Activated CD8-positive, alpha-beta memory T cell treated with anti-CD3 and anti-CD28 coated beads, Interleukin-2, amount 10 ng/mL, durations not matched to agents 7 days and 5 days (primary cell): ENCODE measurements at regions not wholly inside any gene's neighbourhood (a gene's known extent, or its start where the extent isn't known, plus 50 kb on each side); places are given as distances from the start of the nearest gene placed in this dataset.
A peak's percentile ranks its signal among the peaks of the same experiment; 100 is the strongest.

Experiments used
- ATAC-seq: fragments of 150-1000 bp; cut with Tn5 transposase; one replicate; pipeline ENCODE4 v1.10.0; 2021; ENCODE audit warnings: moderate library complexity
- CTCF ChIA-PET: fragments of 350-600 bp; sonication (Branson Sonifier 250); formaldehyde crosslinking; loops from one replicate; lab custom pipeline; 2021; ENCODE audit warnings: antibody characterized with exemption; lab: Charles Lee
- DNase-seq: peaks from one replicate; pipeline ENCODE4 v3.0.0-alpha.2; 2020
- H3K27ac Mint-ChIP-seq: one replicate; pipeline ENCODE4 v1.8.0; 2021; ENCODE audit warnings: mild to moderate bottlenecking, mixed read lengths
- H3K27me3 Mint-ChIP-seq: one replicate; pipeline ENCODE4 v1.8.0; 2021; ENCODE audit warnings: mixed read lengths
- H3K36me3 Mint-ChIP-seq: one replicate; pipeline ENCODE4 v1.8.0; 2021; ENCODE audit warnings: mild to moderate bottlenecking, mixed read lengths
- H3K4me1 Mint-ChIP-seq: one replicate; pipeline ENCODE4 v1.8.0; 2021; ENCODE audit warnings: mixed read lengths
- H3K4me3 Mint-ChIP-seq: one replicate; pipeline ENCODE4 v1.8.0; 2021; ENCODE audit warnings: mild to moderate bottlenecking, moderate library complexity, mixed read lengths
- H3K9me3 Mint-ChIP-seq: one replicate; pipeline ENCODE4 v1.8.0; 2022; ENCODE audit warnings: low read depth, mixed read lengths

DNA sequence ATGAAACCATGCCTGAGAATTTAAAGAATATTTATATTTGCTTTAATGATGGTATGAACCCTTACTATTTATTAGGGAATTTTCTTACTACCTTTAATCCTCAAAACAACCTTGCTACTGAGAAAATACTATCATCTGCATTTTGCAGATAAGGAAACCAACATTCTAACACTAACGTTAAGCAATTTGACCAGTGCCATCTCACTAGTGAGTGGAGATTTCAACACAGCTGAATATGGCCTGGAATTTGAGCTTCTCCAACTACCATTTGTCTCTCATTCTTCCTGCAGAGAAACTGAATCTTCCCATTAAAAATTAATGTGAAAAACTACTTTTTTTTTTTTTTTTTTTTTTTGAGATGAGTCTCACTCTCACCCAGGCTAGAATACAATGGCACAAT, 380.9 kb upstream of the SMIM31 start:
- CTCF ChIA-PET = no interaction called here
- Mint-ChIP-seq H3K27ac (no peak overlapping the region), H3K36me3 (no peaks in the 10 kb centered on the region), H3K4me3 (no peak overlapping the region), H3K27me3 (no peaks in the 10 kb centered on the region), H3K9me3 (peaks cover 2% of the 10 kb centered on the region), H3K4me1 (no peaks in the 10 kb centered on the region)
- ATAC-seq (no peak), DNase-seq (no peak)

DNA sequence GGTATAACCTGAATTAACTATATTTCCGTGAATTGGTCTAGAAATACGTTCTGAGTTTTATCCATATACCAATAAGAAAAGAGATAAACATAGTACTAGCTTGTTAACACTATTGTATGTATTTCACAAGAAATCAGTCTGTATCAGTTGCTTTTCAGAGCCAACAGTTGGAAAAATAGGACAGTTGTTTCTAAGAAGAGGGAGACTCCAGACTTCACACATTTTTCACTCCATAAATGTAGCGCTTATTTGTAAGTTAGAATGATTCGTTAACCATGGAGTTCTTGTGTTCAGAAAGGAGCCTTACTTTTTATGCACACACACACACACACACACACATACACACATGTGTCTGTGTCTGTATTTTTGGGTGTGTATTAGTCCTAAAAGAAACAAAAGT, 376.7 kb upstream of the SMIM31 start:
- H3K27me3 Mint-ChIP-seq = peaks cover 3% of the 10 kb centered on the region
- ATAC-seq = no peak
- no peak overlapping the region for H3K27ac Mint-ChIP-seq
- no peak for DNase-seq
- H3K4me3 Mint-ChIP-seq = no peak overlapping the region
- H3K9me3 Mint-ChIP-seq = no peaks in the 10 kb centered on the region
- H3K36me3 Mint-ChIP-seq = no peaks in the 10 kb centered on the region
- no peaks in the 10 kb centered on the region for H3K4me1 Mint-ChIP-seq
- CTCF ChIA-PET = no interaction called here

DNA sequence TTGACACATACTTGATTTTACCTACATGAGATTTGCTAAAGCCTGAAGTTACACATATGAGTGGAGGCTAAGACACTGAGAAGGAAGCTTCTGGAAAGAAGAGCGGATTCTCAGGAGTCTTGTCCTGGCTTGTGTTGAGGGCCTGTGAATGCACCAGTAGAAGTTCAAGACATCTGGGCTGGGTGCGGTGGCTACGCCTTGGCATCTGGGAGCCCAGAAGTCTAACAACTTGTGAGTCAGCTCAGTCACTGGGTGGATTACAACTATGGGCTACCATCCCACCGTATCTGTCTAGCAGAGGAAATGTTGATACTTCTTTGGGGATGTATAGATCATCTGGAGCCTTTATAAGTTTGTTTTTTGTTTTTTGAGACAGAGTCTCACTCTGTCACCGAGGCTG, 375.6 kb upstream of the SMIM31 start:
- Mint-ChIP-seq H3K27ac (no peak overlapping the region), H3K4me1 (no peaks in the 10 kb centered on the region), H3K36me3 (no peaks in the 10 kb centered on the region), H3K27me3 (peaks cover 12% of the 10 kb centered on the region), H3K4me3 (no peak overlapping the region), H3K9me3 (no peaks in the 10 kb centered on the region)
- ATAC-seq (no peak), DNase-seq (no peak)
- CTCF ChIA-PET = no interaction called here

DNA sequence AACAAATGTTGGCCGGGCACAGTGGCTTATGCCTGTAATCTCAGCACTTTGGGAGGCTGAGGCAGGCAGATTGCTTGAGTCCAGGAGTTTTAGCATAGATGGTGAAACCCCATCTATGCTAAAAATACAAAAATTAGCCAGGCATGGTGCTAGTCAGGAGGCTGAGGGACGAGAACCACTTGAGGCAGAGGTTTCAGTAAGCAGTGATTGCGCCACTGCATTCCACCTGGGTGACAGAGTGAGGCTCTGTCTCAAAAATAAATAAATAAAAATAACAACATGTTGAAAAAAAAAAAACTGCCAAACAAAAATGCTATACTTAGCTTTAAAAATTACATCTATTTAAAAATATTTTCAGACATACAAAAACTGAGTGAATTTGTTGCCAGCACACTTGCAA, 374.2 kb upstream of the SMIM31 start:
- Mint-ChIP-seq H3K9me3 (no peaks in the 10 kb centered on the region), H3K27me3 (peaks cover 18% of the 10 kb centered on the region), H3K27ac (no peak overlapping the region), H3K36me3 (no peaks in the 10 kb centered on the region), H3K4me3 (no peak overlapping the region), H3K4me1 (no peaks in the 10 kb centered on the region)
- no peak for DNase-seq
- ATAC-seq = no peak
- CTCF ChIA-PET = no interaction called here

DNA sequence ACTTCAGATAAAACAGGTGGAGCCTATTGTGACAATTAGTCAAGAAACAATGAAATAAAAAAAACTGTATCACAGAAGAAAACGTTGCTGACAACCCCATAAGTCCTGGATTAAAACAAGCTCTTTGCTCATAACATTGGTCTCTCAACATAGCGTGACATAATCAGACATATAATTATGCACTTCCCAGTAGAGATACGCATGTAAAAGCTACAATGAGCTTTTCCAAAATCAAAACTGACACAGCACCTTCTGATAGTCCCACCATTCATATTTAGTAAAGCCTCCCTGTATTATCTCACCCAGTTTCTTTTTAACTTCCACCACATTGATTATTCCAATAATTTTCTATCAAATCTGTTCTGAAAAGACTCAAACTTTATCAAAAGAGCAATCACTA, 372.1 kb upstream of the SMIM31 start:
- Mint-ChIP-seq H3K27ac (no peak overlapping the region), H3K4me1 (no peaks in the 10 kb centered on the region), H3K4me3 (no peak overlapping the region), H3K27me3 (peaks cover 20% of the 10 kb centered on the region), H3K9me3 (no peaks in the 10 kb centered on the region), H3K36me3 (no peaks in the 10 kb centered on the region)
- DNase-seq = no peak
- no peak for ATAC-seq
- CTCF ChIA-PET = no interaction called here

DNA sequence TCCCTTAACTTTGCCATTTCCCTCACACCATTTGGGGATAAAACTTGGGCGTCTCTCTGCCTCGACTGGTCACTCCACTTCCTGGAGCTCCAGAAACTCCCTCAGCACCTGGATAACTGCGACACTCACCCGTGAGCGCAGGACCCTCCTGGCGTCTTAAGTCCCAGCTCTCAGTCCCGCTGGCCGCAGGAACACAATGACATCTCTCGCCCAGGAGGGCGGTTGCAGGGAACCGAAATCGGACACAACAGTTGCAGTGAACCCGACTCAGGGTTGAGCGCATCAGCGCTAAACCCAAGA, 370.9 kb upstream of the SMIM31 start:
- no peak overlapping the region for H3K27ac Mint-ChIP-seq
- DNase-seq = no peak
- ATAC-seq = no peak
- CTCF ChIA-PET = no interaction called here
- H3K4me1 Mint-ChIP-seq = no peaks in the 10 kb centered on the region
- H3K4me3 Mint-ChIP-seq = no peak overlapping the region
- H3K9me3 Mint-ChIP-seq = no peaks in the 10 kb centered on the region
- no peaks in the 10 kb centered on the region for H3K36me3 Mint-ChIP-seq
- peaks cover 20% of the 10 kb centered on the region for H3K27me3 Mint-ChIP-seq

DNA sequence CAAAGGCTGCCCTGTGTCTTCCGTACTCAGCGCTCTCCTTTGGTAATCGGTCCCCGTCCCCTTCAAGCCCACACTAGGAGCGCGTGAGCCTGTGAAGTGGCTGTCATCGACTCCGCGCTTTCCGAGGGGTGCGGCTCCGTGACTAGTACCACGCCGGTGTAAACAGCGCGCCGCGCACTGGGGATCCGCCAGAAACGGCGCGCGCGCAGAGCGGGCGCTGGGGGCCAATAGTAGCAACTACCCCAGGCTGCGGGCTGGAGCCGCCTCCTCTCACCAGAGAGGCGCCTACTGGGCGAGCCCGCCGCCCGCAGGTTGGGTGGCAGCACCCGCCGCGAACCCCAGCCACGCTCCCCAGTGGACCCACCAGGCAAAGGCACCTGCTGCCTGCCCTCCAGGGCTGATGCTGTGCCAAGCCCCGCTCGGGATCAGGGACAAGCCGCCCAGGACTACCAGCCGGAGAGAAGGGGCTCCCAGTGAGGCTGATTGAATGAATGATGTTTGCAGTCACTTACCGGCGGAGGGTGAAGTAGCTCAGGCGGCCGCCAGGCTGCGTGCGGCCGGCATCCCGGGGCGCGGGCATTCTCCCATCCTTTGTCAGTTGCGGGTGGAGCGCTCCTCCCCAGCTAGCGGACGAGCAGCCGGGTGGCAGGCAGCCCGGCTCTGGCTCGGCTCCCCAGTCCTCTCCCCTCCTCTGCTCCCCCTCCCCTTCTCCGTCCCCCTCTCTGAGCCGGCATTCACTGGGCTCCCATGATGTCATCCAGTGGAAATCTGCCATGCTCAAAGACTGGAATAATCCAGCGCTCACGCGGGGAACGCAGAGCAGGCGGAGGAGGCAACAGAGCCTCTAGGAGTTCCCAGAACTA, 370.3 kb upstream of the SMIM31 start:
- H3K4me3 Mint-ChIP-seq = no peak overlapping the region
- H3K4me1 Mint-ChIP-seq = no peaks in the 10 kb centered on the region
- peaks cover 20% of the 10 kb centered on the region for H3K27me3 Mint-ChIP-seq
- DNase-seq (no peak), ATAC-seq (peak; percentile 27)
- no peaks in the 10 kb centered on the region for H3K36me3 Mint-ChIP-seq
- H3K27ac Mint-ChIP-seq = no peak overlapping the region
- no peaks in the 10 kb centered on the region for H3K9me3 Mint-ChIP-seq
- CTCF ChIA-PET = no interaction called here

DNA sequence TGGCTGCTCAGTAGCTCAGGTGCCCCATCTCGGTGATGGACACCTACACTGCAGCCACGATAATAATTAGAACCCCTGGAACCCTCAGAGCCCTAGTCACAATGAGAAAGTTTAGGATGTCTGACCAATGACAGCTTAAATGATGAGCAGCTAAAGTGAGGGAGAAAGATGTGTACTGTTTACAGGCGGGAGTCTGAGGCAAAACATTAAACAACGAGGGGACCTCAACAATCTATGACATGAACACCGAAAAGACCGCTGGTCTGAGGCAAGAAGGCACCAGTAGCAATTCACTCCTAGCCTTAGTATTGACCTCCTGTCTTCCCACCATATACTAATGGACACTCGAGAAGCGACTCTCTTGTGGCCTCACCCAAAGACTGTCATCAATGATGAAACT, 369.5 kb upstream of the SMIM31 start:
- Mint-ChIP-seq H3K27me3 (peaks cover 20% of the 10 kb centered on the region), H3K4me3 (no peak overlapping the region), H3K36me3 (no peaks in the 10 kb centered on the region), H3K27ac (no peak overlapping the region), H3K4me1 (no peaks in the 10 kb centered on the region), H3K9me3 (no peaks in the 10 kb centered on the region)
- no peak for DNase-seq
- CTCF ChIA-PET = no interaction called here
- no peak for ATAC-seq

DNA sequence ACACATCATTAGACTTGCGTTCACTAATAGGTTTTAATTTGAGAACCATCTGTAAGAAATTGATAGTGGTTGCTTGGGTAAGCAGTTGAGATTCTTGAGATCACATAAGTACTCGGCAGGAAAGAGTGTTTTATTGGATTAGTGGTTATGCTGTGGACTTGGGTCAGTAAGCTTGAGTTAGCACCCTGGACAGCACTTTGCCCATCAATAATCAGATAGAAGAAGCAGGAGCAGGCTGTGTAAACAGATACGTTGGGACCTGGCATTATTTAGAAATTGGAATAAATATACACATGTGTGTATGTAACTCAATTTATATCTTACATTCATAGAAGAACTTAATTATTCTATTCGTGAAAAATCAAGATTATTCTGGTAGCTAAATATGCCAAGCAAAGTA, 357.5 kb upstream of the SMIM31 start:
- no peaks in the 10 kb centered on the region for H3K27me3 Mint-ChIP-seq
- H3K4me1 Mint-ChIP-seq = no peaks in the 10 kb centered on the region
- no peaks in the 10 kb centered on the region for H3K36me3 Mint-ChIP-seq
- H3K9me3 Mint-ChIP-seq = no peaks in the 10 kb centered on the region
- H3K4me3 Mint-ChIP-seq = no peak overlapping the region
- H3K27ac Mint-ChIP-seq = no peak overlapping the region
- CTCF ChIA-PET = no interaction called here
- ATAC-seq = no peak
- DNase-seq = no peak

DNA sequence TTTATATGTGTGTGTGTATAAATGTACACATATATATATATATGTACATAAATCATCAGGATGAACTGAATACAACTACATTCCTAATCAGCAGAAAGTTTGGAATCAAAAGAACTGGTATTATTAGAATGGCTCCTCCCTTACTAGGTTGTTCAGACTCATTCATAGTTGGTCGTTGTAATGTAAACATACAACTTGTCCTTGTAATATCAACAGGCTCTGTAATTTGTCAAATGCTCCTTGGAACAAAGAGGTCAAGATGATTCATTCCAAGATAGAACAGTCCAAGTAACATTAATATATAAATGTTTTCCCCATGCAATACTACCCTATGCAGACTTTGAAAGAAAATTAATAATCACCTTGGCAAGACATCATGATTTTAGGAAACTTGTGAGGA, 351.4 kb upstream of the SMIM31 start:
- DNase-seq (no peak), ATAC-seq (no peak)
- Mint-ChIP-seq H3K9me3 (peaks cover 2% of the 10 kb centered on the region), H3K36me3 (no peaks in the 10 kb centered on the region), H3K27me3 (no peaks in the 10 kb centered on the region), H3K27ac (no peak overlapping the region), H3K4me3 (no peak overlapping the region), H3K4me1 (no peaks in the 10 kb centered on the region)
- CTCF ChIA-PET = no interaction called here

DNA sequence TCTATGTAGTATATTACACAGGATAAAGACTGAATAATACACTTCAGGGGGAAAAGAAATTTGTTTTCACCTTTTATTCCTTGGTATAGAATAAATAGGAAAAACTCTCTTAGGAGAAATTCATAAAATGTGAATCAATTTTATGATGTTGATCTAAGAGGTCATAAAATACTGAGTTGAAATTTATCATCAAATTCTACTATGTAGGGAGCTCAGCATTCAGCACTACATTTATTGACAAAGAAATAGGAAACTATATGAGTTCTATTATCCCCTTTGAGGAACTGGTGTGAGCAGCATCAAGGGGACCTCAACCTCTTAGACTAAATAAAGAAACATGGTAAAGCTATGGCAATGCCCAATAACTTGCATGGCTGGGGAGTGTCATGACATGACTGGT, 348.2 kb upstream of the SMIM31 start:
- ATAC-seq (no peak), DNase-seq (no peak)
- no peak overlapping the region for H3K27ac Mint-ChIP-seq
- H3K4me1 Mint-ChIP-seq = no peaks in the 10 kb centered on the region
- H3K36me3 Mint-ChIP-seq = no peaks in the 10 kb centered on the region
- CTCF ChIA-PET = no interaction called here
- peaks cover 2% of the 10 kb centered on the region for H3K9me3 Mint-ChIP-seq
- H3K27me3 Mint-ChIP-seq = no peaks in the 10 kb centered on the region
- no peak overlapping the region for H3K4me3 Mint-ChIP-seq

DNA sequence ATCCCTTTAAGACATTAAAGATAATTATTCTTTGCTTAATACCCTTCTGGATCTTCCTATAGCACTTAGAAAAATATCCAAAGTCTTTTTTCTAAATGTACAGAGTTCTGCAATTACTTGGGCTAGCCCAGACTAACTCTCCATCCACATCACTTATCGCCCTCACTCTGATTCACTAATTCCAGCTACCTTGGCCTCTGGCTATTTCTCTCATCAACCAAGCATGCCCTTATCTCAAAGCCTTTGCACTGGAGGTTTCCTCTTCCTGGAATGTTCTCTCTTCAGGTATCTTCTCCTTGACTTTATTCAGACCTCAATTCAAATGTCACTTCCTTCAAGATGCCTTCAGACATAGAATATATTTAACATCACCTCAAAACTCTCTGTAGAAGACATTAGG, 345.1 kb upstream of the SMIM31 start:
- H3K27ac Mint-ChIP-seq = no peak overlapping the region
- CTCF ChIA-PET = no interaction called here
- ATAC-seq (no peak), DNase-seq (no peak)
- peaks cover 2% of the 10 kb centered on the region for H3K9me3 Mint-ChIP-seq
- H3K4me1 Mint-ChIP-seq = no peaks in the 10 kb centered on the region
- no peaks in the 10 kb centered on the region for H3K36me3 Mint-ChIP-seq
- no peaks in the 10 kb centered on the region for H3K27me3 Mint-ChIP-seq
- H3K4me3 Mint-ChIP-seq = no peak overlapping the region

DNA sequence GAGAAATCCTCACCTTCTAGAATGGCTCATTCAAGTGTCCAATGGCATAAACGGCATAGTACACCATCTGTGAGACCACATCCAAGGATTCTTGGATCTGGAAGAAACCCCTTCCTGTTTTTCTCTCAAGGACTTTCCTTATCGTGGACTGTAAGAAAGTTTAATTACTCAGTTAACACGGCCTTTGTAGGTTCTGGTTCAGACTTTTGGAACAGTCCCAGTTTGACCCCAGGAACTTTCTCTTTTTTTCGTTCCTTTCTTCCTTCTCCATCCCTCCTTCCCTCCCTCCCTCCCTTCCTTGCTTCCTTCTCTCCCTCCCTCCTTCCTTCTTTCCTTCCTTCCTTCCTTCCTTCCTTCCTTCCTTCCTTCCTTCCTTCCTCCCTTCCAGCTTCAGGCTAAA, 343.5 kb upstream of the SMIM31 start:
- CTCF ChIA-PET = no interaction called here
- Mint-ChIP-seq H3K27me3 (no peaks in the 10 kb centered on the region), H3K4me3 (no peak overlapping the region), H3K27ac (no peak overlapping the region), H3K36me3 (no peaks in the 10 kb centered on the region), H3K9me3 (peaks cover 2% of the 10 kb centered on the region), H3K4me1 (no peaks in the 10 kb centered on the region)
- ATAC-seq (no peak), DNase-seq (no peak)

DNA sequence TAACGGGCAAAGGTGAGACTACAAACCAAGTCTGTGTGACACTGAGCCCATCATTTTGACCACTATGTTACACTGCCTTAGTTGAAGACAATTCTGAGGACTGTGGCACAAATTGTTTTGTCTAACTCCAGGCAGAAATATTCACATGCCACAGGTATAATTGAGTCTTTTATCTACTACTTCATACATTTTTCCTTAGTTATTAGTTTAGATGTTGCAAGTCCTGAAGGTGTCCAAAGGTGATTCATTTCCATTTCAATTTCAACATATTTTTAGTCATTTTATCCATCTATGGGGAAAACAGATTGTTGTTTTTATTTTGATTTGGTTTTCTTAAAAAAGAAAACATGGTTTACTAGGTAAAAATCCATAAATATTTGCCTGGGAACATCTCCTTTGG, 341.7 kb upstream of the SMIM31 start:
- Mint-ChIP-seq H3K27me3 (no peaks in the 10 kb centered on the region), H3K9me3 (peaks cover 2% of the 10 kb centered on the region), H3K4me1 (no peaks in the 10 kb centered on the region), H3K36me3 (no peaks in the 10 kb centered on the region), H3K4me3 (no peak overlapping the region), H3K27ac (no peak overlapping the region)
- CTCF ChIA-PET = no interaction called here
- ATAC-seq = no peak
- DNase-seq = no peak

DNA sequence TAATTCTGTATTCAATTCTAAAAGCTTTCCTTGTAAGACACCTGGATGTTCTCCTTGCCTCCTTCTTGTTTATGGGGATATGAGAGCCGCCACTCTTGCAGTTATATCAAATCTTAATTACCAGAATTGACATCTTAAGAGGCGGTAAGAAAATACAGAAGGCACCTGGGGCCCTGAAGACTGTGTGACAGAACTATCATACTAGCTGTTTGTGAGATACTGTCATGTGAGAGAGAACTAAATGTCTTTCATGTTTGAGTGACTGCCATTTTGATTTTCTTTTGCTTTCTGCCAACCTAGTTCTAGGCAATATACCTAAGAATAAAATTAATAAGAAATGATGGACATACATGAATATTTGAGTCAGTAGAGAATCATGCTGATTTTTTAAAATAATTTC, 340.2 kb upstream of the SMIM31 start:
- no peak for ATAC-seq
- CTCF ChIA-PET = no interaction called here
- no peaks in the 10 kb centered on the region for H3K36me3 Mint-ChIP-seq
- H3K4me3 Mint-ChIP-seq = no peak overlapping the region
- no peaks in the 10 kb centered on the region for H3K9me3 Mint-ChIP-seq
- H3K4me1 Mint-ChIP-seq = no peaks in the 10 kb centered on the region
- no peak for DNase-seq
- H3K27ac Mint-ChIP-seq = no peak overlapping the region
- no peaks in the 10 kb centered on the region for H3K27me3 Mint-ChIP-seq
